ENCODE measurements at regions not wholly inside any gene's neighbourhood (a gene's known extent, or its start where the extent isn't known, plus 50 kb on each side); places are given as distances from the start of the nearest gene placed in this dataset.

- H3K27ac Mint-ChIP-seq: no peak overlapping the region
- H3K4me3 Mint-ChIP-seq: no peak overlapping the region
- H3K36me3 Mint-ChIP-seq (ENCODE audit: low read depth): peaks cover 6% of the 10 kb centered on the region; the same call in 1 of the 2 replicates
- H3K4me1 Mint-ChIP-seq (ENCODE audit: low read depth): no peaks in the 10 kb centered on the region
- no peak for TF ChIP-seq CTCF (IDR thresholded peaks at IDR 0.05)
- DNase-seq: no peak
- H3K27me3 Mint-ChIP-seq (ENCODE audit: insufficient read depth): no peaks in the 10 kb centered on the region
- peaks cover 40% of the 10 kb centered on the region for H3K9me3 Mint-ChIP-seq
Observed at GRCh38 chr12:90574676-90575075, 380.3 kb downstream of the CCER1 start.

GRCh38 chr12:90572778-90573177 lies 382.2 kb downstream of the CCER1 start:
- Mint-ChIP-seq H3K4me3 (no peak overlapping the region), H3K9me3 (peaks cover 27% of the 10 kb centered on the region), H3K4me1 (ENCODE audit: low read depth) (no peaks in the 10 kb centered on the region), H3K36me3 (ENCODE audit: low read depth) (no peaks in the 10 kb centered on the region), H3K27me3 (ENCODE audit: insufficient read depth) (no peaks in the 10 kb centered on the region), H3K27ac (no peak overlapping the region)
- no peak for DNase-seq
- no peak for TF ChIP-seq CTCF (IDR thresholded peaks at IDR 0.05)

GRCh38 chr12:90569685-90570084 lies 385.3 kb downstream of the CCER1 start:
- TF ChIP-seq CTCF (IDR thresholded peaks at IDR 0.05): no peak
- H3K27me3 Mint-ChIP-seq (ENCODE audit: insufficient read depth): no peaks in the 10 kb centered on the region
- no peak overlapping the region for H3K27ac Mint-ChIP-seq
- H3K9me3 Mint-ChIP-seq: peaks cover 45% of the 10 kb centered on the region
- H3K4me1 Mint-ChIP-seq (ENCODE audit: low read depth): no peaks in the 10 kb centered on the region
- H3K36me3 Mint-ChIP-seq (ENCODE audit: low read depth): no peaks in the 10 kb centered on the region
- no peak overlapping the region for H3K4me3 Mint-ChIP-seq
- no peak for DNase-seq

- Mint-ChIP-seq H3K9me3 (peaks cover 34% of the 10 kb centered on the region), H3K27me3 (ENCODE audit: insufficient read depth) (no peaks in the 10 kb centered on the region), H3K4me3 (no peak overlapping the region), H3K36me3 (ENCODE audit: low read depth) (no peaks in the 10 kb centered on the region), H3K4me1 (ENCODE audit: low read depth) (no peaks in the 10 kb centered on the region), H3K27ac (no peak overlapping the region)
- TF ChIP-seq CTCF (IDR thresholded peaks at IDR 0.05): no peak
- no peak for DNase-seq
Observed at GRCh38 chr12:90562671-90563070, 392.3 kb downstream of the CCER1 start.

GRCh38 chr12:90548595-90548994 lies 406.4 kb downstream of the CCER1 start:
- Mint-ChIP-seq H3K4me3 (no peak overlapping the region), H3K36me3 (ENCODE audit: low read depth) (no peaks in the 10 kb centered on the region), H3K27ac (no peak overlapping the region), H3K9me3 (no peaks in the 10 kb centered on the region; the same call in 1 of the 2 replicates), H3K4me1 (ENCODE audit: low read depth) (no peaks in the 10 kb centered on the region), H3K27me3 (ENCODE audit: insufficient read depth) (no peaks in the 10 kb centered on the region)
- no peak for TF ChIP-seq CTCF (IDR thresholded peaks at IDR 0.05)
- DNase-seq: no peak

GRCh38 chr12:90546511-90546910 lies 408.5 kb downstream of the CCER1 start:
- Mint-ChIP-seq H3K4me3 (no peak overlapping the region), H3K27ac (no peak overlapping the region), H3K36me3 (ENCODE audit: low read depth) (no peaks in the 10 kb centered on the region), H3K9me3 (no peaks in the 10 kb centered on the region), H3K4me1 (ENCODE audit: low read depth) (no peaks in the 10 kb centered on the region), H3K27me3 (ENCODE audit: insufficient read depth) (no peaks in the 10 kb centered on the region)
- no peak for TF ChIP-seq CTCF (IDR thresholded peaks at IDR 0.05)
- DNase-seq: no peak
